Activated CD8-positive, alpha-beta memory T cell treated with anti-CD3 and anti-CD28 coated beads for 36 hours (primary cell): ENCODE measurements at regions not wholly inside any gene's neighbourhood (a gene's known extent, or its start where the extent isn't known, plus 50 kb on each side); places are given as distances from the start of the nearest gene placed in this dataset.

Experiments used
- CTCF ChIA-PET: fragments of 350-600 bp; sonication (Branson Sonifier 250); formaldehyde crosslinking; loops from one replicate; lab custom pipeline; 2021; ENCODE audit warnings: antibody characterized with exemption; lab: Charles Lee
- POLR2A ChIA-PET: fragments of 350-600 bp; sonication (Branson Sonifier 250); formaldehyde crosslinking; loops from one replicate; lab custom pipeline; 2021; ENCODE audit warnings: antibody characterized with exemption; lab: Charles Lee

DNA sequence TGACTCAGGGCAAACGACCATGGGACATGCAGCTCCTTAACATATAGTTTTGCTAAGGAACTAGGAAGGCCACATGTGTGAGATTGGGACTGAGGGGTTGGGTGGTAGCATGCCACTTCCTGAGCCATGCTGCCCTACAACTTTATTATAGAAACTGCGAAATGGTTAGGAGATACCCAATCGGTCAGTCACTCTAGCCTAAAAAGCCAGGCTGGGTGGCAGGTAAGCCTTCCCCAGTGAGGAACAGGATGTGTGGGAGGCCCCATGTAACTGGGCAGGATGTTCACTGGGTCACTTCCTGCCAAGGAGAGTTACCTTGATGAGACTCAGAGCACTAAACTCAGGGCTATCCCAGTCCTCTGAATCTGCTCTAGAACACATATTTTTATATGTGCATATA is 123.5 kb downstream of the MAP3K7 start:
- CTCF ChIA-PET, result interaction anchor here (0.5 to 1.6 kb wide), 6 partner anchors 16 to 97 kb away, joined by 3 to 4 read pairs (median 4); no protein-coding TSS in a partner anchor
- POLR2A ChIA-PET, result interaction anchor here (1.2 kb wide), 1 partner anchor 11 kb away, joined by 3 read pairs; no protein-coding TSS in a partner anchor

DNA sequence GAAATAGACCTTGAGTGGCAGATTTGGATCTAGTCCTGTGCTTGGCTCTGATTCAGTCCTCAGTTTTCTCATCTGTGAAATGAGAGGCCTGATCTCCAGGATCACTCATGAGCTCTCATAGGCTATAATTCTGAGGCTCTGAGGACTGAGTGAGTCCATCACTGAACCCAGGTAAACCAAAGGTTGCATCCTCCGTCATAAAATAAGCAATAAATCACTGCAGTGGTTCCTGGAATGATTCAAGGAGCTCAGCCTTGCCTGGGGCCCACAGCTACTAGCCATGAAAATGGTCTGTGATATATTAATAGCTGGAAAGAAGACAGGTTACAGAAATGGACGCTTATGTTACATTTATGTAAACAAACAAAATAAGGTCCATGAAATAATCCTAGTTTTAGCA is 124.8 kb downstream of the MAP3K7 start:
- POLR2A ChIA-PET, result interaction anchor here (1.3 kb wide), 1 partner anchor 12 kb away, joined by 3 read pairs; no protein-coding TSS in a partner anchor

DNA sequence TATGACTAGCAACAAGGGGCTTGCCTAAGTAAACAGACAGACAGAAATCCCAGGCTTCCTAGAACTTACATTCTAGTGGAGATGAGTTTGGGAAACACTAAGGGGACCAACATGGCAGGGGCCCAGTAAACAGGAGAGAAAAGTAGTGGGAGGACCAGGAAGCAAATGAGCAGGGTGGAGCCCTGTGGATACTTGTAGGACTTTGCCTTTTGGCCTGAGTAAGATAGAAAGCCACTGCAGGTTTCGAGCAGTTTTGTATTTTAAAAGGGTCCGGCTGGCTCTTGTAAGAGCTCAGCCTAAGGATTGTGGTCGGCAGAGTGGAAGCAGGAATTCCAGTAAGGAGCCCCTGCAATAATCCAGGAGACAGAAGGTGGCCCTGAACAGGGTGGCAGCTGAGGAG is 125.5 kb downstream of the MAP3K7 start:
- POLR2A ChIA-PET, result no interaction called here
- CTCF ChIA-PET, result interaction anchor here (1.1 to 1.9 kb wide), 3 partner anchors 18 to 518 kb away, joined by 3 to 5 read pairs (median 3); no protein-coding TSS in a partner anchor

More for the DNA sequence above, 124.8 kb downstream of the MAP3K7 start:
- CTCF ChIA-PET, result interaction anchor here (1.1 to 1.6 kb wide), 2 partner anchors 60 to 519 kb away, joined by 3 to 4 read pairs; no protein-coding TSS in a partner anchor

DNA sequence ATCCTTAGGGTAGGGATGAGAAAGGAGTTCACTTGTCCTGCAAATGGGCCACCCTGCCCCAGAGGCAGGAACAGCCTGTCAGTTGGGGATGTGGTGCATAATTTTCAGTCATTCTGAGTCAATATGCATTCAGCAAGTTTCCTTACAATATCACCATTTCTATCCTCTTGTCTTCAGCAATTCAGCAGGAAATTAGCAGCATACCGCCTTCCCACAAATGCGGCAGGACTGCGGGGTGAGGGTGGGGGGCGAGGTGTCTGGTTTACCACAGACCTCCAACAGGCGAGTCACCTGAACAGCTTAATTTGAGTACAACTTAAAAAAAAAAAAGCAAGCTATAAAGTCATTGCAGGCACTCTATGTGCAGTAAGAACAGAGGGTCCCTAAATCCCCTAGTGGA is 126.8 kb downstream of the MAP3K7 start:
- ChIA-PET CTCF (interaction anchor here (1.3 to 1.9 kb wide), 4 partner anchors 12 to 77 kb away, joined by 3 to 5 read pairs (median 4); no protein-coding TSS in a partner anchor), POLR2A (interaction anchor here (0.6 to 1.0 kb wide), 3 partner anchors 13 to 241 kb away, joined by 3 to 9 read pairs (median 3); no protein-coding TSS in a partner anchor)

DNA sequence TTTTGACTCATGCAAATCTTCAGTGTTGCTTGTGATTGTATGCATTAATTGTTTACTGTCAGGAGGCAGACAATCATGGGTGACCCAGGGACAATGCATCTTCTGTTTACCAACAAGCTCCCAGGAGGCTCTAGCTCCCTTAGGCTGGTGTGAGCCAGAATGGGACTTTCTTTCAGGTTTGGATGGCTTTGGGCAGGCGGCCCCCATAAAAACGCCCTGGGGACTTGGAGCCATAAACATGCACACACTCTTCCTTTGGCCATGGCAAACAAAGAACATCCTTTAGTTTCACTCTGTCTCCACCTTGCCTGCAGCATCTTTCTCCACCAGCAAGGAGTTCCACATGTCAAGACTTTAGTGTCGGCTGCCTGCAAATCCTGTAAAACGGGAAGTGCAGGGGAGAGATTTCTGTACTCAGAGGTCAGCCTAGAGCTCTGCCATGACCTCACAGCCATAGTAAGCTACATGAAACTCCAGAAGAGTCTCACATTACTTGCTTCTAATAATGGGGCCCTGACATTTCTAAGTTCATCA is 127.6 kb downstream of the MAP3K7 start:
- CTCF ChIA-PET, result interaction anchor here (1.0 to 1.9 kb wide), 5 partner anchors 13 to 76 kb away, joined by 3 to 5 read pairs (median 4); no protein-coding TSS in a partner anchor

DNA sequence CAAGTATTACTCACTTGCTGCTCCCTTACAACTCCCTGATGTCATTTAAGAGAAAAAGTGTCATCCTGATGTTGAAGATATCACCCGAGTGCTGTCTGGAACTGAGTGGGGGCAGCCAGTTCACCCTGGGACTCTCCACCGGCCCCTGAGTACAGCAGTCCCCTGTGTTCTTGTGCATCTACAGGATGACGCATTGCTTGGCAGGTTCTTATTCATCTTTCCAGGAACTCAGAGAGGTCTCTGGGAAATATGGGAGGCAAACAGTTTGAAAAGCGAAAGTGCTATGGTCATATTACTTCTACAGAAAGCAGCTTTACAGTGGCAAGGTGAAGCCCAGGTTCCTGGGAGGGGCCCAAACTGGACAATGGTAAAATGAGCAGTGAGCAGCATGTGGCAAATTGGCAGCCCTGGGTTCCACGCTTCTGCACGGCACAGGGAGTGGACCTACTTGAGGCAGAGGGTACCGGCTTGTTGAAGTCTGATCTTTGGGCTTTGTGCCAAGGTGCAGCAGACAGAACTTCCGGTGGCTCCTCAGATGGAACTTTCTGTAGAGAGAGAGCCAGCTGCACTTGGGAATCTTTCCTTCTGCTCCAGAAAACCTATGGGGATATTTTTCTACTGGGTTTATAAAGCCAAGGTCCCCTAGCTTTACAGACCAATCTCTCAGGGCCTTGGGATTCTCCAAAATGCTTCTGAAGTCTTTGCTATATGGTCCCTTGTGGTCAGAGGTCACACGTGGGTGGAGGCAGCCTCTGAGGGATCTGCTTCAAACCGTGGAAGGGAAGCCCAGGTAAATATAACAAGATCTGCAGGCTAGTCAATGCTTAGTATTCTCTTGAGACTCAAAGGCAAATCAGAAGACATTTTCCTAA is 128.3 kb downstream of the MAP3K7 start:
- POLR2A ChIA-PET, result interaction anchor here (0.9 to 2.9 kb wide), 6 partner anchors 8 to 60 kb away, joined by 3 to 12 read pairs (median 4); no protein-coding TSS in a partner anchor

More for the DNA sequence above, 127.6 kb downstream of the MAP3K7 start:
- POLR2A ChIA-PET, result interaction anchor here (1.2 to 1.7 kb wide), 2 partner anchors 14 to 48 kb away, joined by 3 to 5 read pairs; no protein-coding TSS in a partner anchor

DNA sequence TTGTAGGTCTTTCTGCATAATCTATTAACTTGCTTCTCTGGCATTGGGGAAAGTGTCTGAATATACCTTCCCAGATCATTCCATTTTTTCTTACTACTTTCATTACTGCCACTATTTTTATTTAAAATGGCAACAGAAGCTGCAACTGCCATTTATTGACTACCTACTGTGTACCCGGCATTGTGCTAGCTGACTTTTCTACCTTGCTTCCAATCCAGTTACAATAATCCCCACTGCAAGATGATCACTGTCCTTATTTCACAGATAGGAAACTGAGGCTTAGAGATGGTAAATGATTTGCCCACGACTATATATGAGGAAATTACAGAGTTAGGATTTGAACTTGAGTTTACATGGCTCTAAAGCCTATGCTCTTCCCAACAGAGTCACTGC is 129.0 kb downstream of the MAP3K7 start:
- ChIA-PET POLR2A (interaction anchor here (0.9 to 2.9 kb wide), 9 partner anchors 8 to 59 kb away, joined by 3 to 12 read pairs (median 5); no protein-coding TSS in a partner anchor), CTCF (interaction anchor here (1.0 to 2.1 kb wide), 4 partner anchors 16 to 65 kb away, joined by 3 to 7 read pairs (median 4); no protein-coding TSS in a partner anchor)

More for the DNA sequence above, 128.3 kb downstream of the MAP3K7 start:
- CTCF ChIA-PET, result interaction anchor here (0.7 to 1.9 kb wide), 8 partner anchors 14 to 76 kb away, joined by 3 to 7 read pairs (median 3); no protein-coding TSS in a partner anchor

DNA sequence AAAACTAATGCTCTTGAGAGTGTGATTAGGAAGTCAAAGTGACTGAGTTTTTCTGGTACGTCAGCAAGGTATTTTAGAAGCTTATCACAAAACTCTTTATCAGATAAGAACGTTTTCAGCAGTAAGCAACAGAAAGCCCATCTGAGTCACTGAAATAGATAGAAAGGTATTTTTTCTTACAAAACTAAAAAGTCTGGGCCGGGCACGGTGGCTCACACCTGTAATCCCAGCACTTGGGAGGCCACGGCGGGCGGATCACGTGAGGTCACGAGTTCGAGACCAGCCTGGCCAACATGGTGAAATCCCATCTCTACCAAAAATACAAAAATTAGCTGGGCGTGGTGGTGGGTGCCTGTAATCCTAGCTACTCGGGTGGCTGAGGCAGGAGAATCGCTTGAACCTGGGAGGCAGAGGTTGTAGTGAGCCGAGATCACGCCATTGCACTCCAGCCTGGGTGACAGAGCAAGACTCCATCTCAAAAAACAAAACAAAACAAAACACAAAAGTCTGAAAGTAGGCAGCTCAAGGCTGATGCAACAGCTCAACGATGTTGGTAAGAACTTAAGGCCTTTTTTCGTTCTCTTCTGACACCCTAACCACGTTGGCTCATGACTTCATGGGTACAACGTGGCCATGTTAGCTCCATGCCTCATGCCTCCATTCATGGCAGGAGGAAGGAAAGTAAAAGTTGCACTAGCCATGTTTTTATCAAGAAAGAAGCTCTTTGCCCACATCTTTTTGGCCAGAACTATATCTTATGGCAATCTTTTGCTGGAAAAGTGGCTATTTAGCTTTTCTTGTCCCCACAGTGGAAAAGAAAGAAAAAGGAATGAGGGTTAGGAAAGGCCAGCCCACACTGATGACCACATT is 129.6 kb downstream of the MAP3K7 start:
- ChIA-PET POLR2A (interaction anchor here (1.0 to 2.9 kb wide), 7 partner anchors 9 to 58 kb away, joined by 3 to 12 read pairs (median 6); no protein-coding TSS in a partner anchor), CTCF (interaction anchor here (0.9 to 2.1 kb wide), 6 partner anchors 22 to 171 kb away, joined by 3 to 7 read pairs (median 4); no protein-coding TSS in a partner anchor)

DNA sequence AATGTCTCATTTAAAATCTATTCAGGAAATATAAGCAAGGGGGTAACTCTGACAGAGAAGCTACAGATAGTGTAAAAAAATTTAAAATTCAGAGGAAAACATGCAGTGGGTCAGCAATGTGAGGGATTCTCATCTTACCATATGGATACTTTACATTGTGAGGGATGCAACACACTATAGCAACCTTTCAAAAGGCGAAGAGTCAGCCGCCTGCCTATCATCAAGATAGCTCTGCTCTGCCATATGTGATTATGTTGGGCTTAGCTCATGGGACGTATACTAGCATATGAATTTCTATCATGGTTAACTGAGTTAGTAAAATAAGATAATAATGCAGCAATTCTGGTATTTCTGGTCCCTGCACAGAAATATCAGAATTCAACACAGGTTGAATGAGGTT is 130.9 kb downstream of the MAP3K7 start:
- ChIA-PET CTCF (interaction anchor here (0.8 to 2.1 kb wide), 7 partner anchors 11 to 211 kb away, joined by 3 to 5 read pairs (median 3); no protein-coding TSS in a partner anchor), POLR2A (interaction anchor here (0.6 to 2.9 kb wide), 3 partner anchors 10 to 517 kb away, joined by 3 to 12 read pairs (median 8); no protein-coding TSS in a partner anchor)

DNA sequence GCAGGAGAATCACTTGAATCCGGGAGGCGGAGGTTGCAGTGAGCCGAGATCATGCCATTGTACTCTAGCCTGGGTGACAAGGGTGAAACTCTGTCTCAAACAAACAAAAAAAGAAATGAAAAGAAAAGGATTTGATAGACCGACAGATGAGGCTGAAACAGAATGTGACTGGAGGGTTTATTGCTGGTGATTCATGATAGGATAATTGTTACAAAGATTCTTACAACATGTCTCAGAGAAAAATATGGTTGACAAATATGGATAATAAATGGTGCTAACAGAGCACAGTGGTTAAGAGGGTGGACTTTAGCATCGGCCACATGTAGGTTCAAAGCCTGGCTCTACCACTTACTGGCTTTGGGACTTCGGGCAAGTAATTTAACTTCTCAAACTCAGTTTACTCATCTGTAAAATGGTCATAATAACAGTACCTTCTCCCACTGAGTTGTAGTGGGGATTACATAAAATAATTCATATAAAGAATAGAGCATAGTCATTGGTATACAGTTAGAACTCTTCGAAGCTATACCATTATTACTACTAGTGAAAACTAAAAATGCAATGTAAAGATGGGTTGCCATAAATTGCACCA is 131.9 kb downstream of the MAP3K7 start:
- POLR2A ChIA-PET, result no interaction called here

DNA sequence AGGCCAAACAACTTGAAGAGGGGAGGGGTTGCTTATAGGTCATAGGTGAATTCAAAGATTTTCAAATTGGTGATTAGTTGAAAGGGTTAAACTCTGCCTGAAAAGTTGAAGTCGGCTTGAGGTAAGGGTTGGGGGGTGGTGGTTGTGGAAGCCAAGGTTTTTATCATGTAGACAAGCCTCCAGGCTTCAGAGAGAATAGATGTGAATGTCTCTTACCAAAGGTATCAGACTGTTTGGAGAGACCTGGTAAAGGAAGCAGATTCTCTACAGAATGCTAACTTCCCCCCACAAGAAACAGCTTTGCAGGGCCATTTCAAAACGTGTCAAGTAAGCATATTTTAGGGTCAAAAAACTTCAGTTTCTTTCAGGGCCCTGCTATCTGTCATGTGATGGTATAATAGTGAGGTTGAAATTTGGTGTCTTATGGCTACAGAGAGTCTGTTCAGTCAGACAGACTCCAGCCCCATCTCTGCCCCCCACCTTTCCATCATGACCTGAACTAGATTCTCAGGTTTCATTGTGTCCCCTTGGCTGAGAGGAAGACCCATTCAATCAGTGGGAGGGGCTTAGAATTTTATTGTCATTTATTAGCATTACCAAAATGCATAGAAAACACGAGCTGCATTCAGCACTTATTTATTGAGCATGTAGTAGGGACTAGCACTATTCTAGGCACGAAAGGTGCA is 136.5 kb downstream of the MAP3K7 start:
- ChIA-PET CTCF (no interaction called here), POLR2A (no interaction called here)

More for the DNA sequence above, 131.9 kb downstream of the MAP3K7 start:
- CTCF ChIA-PET, result interaction anchor here (1.0 to 1.5 kb wide), 2 partner anchors 24 to 44 kb away, joined by 3 to 5 read pairs; no protein-coding TSS in a partner anchor

DNA sequence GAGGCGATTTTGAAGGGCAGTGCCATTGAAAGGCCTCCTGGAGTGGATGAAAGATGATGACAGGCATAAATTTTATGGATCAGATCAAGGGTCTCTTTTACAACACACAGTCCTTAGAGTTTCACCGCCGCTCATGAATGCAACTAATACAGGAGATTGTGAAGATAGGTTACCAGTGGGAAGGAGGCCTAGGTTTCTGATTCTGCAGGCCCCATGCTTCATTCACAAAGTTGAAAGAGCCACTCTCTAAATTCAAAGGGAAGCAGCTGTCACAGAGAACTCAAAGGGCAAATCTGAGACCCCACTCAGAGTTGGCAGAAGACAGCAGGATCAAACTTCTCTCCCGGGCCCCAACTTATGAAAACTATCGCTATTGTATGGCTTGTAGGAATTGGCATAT is 137.6 kb downstream of the MAP3K7 start:
- ChIA-PET CTCF (no interaction called here), POLR2A (no interaction called here)

DNA sequence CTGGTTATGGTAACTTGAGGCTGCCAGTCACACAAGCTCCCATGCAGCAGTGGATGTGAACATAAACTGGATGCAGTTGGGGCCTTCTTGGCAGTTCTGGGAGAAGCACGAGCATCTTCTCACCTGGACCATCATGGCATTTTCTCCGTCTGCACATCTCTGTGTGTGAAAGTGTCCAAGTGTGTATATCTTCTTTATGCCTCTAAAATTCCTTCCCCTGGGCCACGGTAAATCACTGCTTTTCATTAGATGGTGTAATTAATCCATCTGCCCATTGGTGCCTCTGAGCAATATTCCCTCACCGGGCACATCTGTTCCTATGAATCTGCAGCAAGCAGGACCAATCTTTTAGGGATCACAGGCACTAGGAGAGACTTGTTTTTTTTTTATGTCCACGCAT is 138.0 kb downstream of the MAP3K7 start:
- ChIA-PET POLR2A (no interaction called here), CTCF (interaction anchor here (1.3 kb wide), 1 partner anchor 15 kb away, joined by 4 read pairs; no protein-coding TSS in a partner anchor)

DNA sequence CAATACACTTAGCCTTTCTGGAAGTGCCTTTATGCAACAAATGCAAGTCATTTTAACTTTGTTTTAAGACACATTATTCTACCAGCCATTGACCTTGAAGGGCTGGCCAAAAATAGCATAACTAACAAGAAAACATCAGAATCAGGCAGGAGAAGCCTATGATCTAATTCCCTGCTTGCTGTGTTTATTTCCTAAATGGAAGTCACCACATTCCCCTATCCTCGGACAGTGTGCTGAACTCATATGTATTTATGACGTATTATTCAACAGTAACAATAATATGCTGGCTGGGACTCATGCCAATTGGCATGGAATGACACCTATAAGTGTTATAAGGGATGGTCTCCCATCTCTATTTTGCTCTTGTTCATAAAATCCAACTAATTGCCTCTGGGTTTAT is 140.7 kb downstream of the MAP3K7 start:
- ChIA-PET POLR2A (interaction anchor here (1.3 kb wide), 1 partner anchor 11 kb away, joined by 4 read pairs; no protein-coding TSS in a partner anchor), CTCF (interaction anchor here (0.6 kb wide), 1 partner anchor 78 kb away, joined by 3 read pairs; no protein-coding TSS in a partner anchor)

DNA sequence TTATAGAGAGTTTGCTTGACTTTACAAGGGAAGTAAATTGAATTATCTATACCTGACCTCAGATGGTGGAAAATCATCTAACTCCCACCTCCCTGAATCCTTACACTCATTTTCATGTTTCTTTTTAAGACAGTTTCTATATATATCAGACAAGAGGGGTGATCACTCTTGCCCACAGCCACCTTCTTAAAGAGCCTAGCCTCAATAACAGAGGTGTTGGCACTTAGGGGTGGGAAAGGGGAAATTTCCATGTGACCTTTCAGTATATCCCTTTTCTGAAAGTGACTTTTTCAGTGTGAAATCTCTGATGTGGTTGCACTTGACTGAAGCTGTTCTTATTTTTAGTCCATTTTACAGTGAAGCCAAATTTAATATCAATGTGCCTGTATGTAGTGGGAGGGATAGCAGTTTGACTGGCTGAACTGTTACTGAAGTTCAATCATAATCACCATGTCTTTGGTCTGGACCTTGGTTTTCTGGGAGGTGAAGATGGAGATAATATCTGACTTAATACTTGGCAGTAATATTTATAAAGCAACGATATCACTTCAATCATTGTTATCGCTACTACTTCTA is 141.3 kb downstream of the MAP3K7 start:
- ChIA-PET POLR2A (interaction anchor here (1.3 kb wide), 1 partner anchor 12 kb away, joined by 4 read pairs; no protein-coding TSS in a partner anchor), CTCF (interaction anchor here (0.6 kb wide), 2 partner anchors 10 to 77 kb away, joined by 3 read pairs; no protein-coding TSS in a partner anchor)

DNA sequence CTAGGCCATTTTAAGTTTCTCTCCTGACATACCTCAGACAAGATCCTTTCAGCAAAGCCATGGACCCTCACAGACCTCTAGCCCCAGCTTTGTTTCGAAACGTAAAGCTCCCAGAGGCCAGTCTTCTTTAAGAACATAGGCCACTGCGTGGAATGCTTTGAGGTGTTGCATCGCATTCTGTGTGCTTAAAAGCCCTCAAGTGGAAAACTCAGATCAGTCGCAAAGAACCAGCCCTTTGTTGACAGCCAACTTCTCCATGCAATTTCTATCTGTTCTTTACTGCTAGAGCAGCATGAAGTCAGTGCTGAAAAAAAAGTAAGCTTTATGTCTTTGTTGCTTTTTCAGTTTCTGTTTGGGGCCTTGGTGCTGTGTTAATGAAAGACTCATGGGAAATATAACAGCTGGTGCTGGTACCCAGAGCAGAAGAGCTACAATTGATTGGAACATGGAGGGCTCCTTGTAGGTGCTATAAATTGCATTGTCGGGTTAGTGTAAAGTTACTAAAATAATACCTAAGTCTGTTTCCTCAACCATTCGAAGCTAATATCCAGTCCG is 142.6 kb downstream of the MAP3K7 start:
- POLR2A ChIA-PET, result interaction anchor here (0.5 kb wide), 1 partner anchor 159 kb away, joined by 3 read pairs; no protein-coding TSS in a partner anchor
- CTCF ChIA-PET, result interaction anchor here (0.9 to 2.3 kb wide), 2 partner anchors 9 to 15 kb away, joined by 3 to 10 read pairs; no protein-coding TSS in a partner anchor
